Stimulated activated CD8-positive, alpha-beta memory T cell treated with anti-CD3 and anti-CD28 coated beads, Interleukin-2, amount 100 ng/mL, for 1 hour (primary cell): ENCODE measurements at regions not wholly inside any gene's neighbourhood (a gene's known extent, or its start where the extent isn't known, plus 50 kb on each side); places are given as distances from the start of the nearest gene placed in this dataset.
"Not testable (repeated sequence)": the region's sequence is repeated elsewhere in the genome, so short reads cannot be mapped to it uniquely, and the experiment has no call there.

Experiments used
- DNase-seq, 2 donors: peaks; one replicate each; pipeline ENCODE4 v3.0.0-alpha.2; 2020; ENCODE audit warnings: low read depth in 2 of 2

GRCh38 chr4:81724925-81725329, 253.2 kb upstream of the RASGEF1B start:
- DNase-seq = peak; percentile 7 to 8

- DNase-seq = no peak
Observed at GRCh38 chr4:81723927-81724587, 252.3 kb upstream of the RASGEF1B start.

GRCh38 chr4:81723019-81723884, 251.5 kb upstream of the RASGEF1B start:
- no peak for DNase-seq

- no peak for DNase-seq
Observed at GRCh38 chr4:81722290-81722851, 250.7 kb upstream of the RASGEF1B start.

- DNase-seq = no peak
Observed at GRCh38 chr4:81715757-81716156, 244.1 kb upstream of the RASGEF1B start.

- DNase-seq = not testable (repeated sequence)
Observed at GRCh38 chr4:81715357-81715756, 243.7 kb upstream of the RASGEF1B start.

- no peak for DNase-seq
Observed at GRCh38 chr4:81714291-81714690, 242.6 kb upstream of the RASGEF1B start.

- DNase-seq = no peak
Observed at GRCh38 chr4:81712714-81713113, 241.0 kb upstream of the RASGEF1B start.

GRCh38 chr4:81704461-81704860, 232.8 kb upstream of the RASGEF1B start:
- DNase-seq = no peak

GRCh38 chr4:81700189-81700588, 228.5 kb upstream of the RASGEF1B start:
- DNase-seq = no peak

GRCh38 chr4:81698538-81699296, 227.0 kb upstream of the RASGEF1B start:
- DNase-seq = no peak

- no peak for DNase-seq
Observed at GRCh38 chr4:81694176-81694913, 222.6 kb upstream of the RASGEF1B start.

- no peak for DNase-seq
Observed at GRCh38 chr4:81690871-81691270, 219.2 kb upstream of the RASGEF1B start.

GRCh38 chr4:81688085-81688484, 216.4 kb upstream of the RASGEF1B start:
- no peak for DNase-seq

GRCh38 chr4:81687471-81687870, 215.8 kb upstream of the RASGEF1B start:
- DNase-seq = no peak

GRCh38 chr4:81685104-81685503, 213.4 kb upstream of the RASGEF1B start:
- no peak for DNase-seq

- DNase-seq = no peak
Observed at GRCh38 chr4:81684352-81684751, 212.6 kb upstream of the RASGEF1B start.

- DNase-seq = no peak
Observed at GRCh38 chr4:81682492-81682891, 210.8 kb upstream of the RASGEF1B start.

GRCh38 chr4:81679315-81679714, 207.6 kb upstream of the RASGEF1B start:
- DNase-seq = no peak

GRCh38 chr4:81678801-81679200, 207.1 kb upstream of the RASGEF1B start:
- no peak for DNase-seq

- no peak for DNase-seq
Observed at GRCh38 chr4:81676537-81676936, 204.8 kb upstream of the RASGEF1B start.
